Thyroid gland (tissue), 4 donors: ENCODE measurements at regions not wholly inside any gene's neighbourhood (a gene's known extent, or its start where the extent isn't known, plus 50 kb on each side); places are given as distances from the start of the nearest gene placed in this dataset.

Experiments
- POLR2A ChIP-seq, 2 donors: fragments of 450-650 bp; IDR thresholded peaks; one replicate each; pipeline ENCODE4 v1.6.1; 2017; ENCODE audit warnings: antibody characterized with exemption in 2 of 2, mild to moderate bottlenecking in 2 of 2, moderate library complexity in 1 of 2
- TF ChIP-seq, protein P1 (sequence below), 6 experiments: fragments of 200-600 bp in 3 of 6; fragments of 450-650 bp in 3 of 6; sonication (generic) in 3 of 6; IDR thresholded peaks; one replicate each; pipeline ENCODE4 v1.5.1; 2016 to 2019; ENCODE audit warnings: antibody characterized with exemption in 6 of 6, mild to moderate bottlenecking in 2 of 6, inconsistent platforms in 1 of 6, moderate library complexity in 1 of 6

- no peak for TF ChIP-seq POLR2A (IDR thresholded peaks at IDR 0.05)
- TF ChIP-seq, protein P1, sequence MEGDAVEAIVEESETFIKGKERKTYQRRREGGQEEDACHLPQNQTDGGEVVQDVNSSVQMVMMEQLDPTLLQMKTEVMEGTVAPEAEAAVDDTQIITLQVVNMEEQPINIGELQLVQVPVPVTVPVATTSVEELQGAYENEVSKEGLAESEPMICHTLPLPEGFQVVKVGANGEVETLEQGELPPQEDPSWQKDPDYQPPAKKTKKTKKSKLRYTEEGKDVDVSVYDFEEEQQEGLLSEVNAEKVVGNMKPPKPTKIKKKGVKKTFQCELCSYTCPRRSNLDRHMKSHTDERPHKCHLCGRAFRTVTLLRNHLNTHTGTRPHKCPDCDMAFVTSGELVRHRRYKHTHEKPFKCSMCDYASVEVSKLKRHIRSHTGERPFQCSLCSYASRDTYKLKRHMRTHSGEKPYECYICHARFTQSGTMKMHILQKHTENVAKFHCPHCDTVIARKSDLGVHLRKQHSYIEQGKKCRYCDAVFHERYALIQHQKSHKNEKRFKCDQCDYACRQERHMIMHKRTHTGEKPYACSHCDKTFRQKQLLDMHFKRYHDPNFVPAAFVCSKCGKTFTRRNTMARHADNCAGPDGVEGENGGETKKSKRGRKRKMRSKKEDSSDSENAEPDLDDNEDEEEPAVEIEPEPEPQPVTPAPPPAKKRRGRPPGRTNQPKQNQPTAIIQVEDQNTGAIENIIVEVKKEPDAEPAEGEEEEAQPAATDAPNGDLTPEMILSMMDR (IDR thresholded peaks at IDR 0.05) = no peak
These were observed 210.5 kb downstream of the ELAVL2 start for GRCh38 chr9:23615569-23615968.
